HEK293T (cell line): ENCODE measurements at regions not wholly inside any gene's neighbourhood (a gene's known extent, or its start where the extent isn't known, plus 50 kb on each side); places are given as distances from the start of the nearest gene placed in this dataset.

Experiments used
- CTCF ChIA-PET: fragments of 350-600 bp; formaldehyde crosslinking; extraction: SDS; loops from one replicate; lab custom pipeline; 2021; ENCODE audit warnings: antibody characterized with exemption, inconsistent platforms; lab: Yijun Ruan, JAX
- POLR2A ChIA-PET: fragments of 350-600 bp; formaldehyde crosslinking; extraction: SDS; loops from one replicate; lab custom pipeline; 2020; ENCODE audit warnings: antibody characterized with exemption, inconsistent platforms; lab: Yijun Ruan, JAX
- DNase-seq: peaks from one replicate; pipeline ENCODE4 v3.0.0; 2012; ENCODE audit warnings: mixed read lengths; ENCODE audit errors: extremely low spot score
- ARNT ChIP-seq: fragments of 450-650 bp; IDR thresholded peaks from 2 replicates; pipeline ENCODE4 v1.6.1; 2017; ENCODE audit warnings: mild to moderate bottlenecking
- BHLHE40 ChIP-seq: fragments of 450-650 bp; IDR thresholded peaks from 2 replicates; pipeline ENCODE4 v1.6.1; 2016; ENCODE audit warnings: mild to moderate bottlenecking, moderate library complexity, borderline replicate concordance
- CTBP1 ChIP-seq: fragments of 450-650 bp; IDR thresholded peaks from 2 replicates; pipeline ENCODE4 v1.6.1; 2016; ENCODE audit warnings: borderline replicate concordance
- ELF4 ChIP-seq: fragments of 450-650 bp; IDR thresholded peaks from 2 replicates; pipeline ENCODE4 v1.6.1; 2017; ENCODE audit warnings: antibody characterized with exemption
- FOXA1 ChIP-seq: fragments of 450-650 bp; IDR thresholded peaks from 2 replicates; pipeline ENCODE4 v1.6.1; 2016; ENCODE audit warnings: mild to moderate bottlenecking
- FOXK2 ChIP-seq: fragments of 450-650 bp; IDR thresholded peaks from 2 replicates; pipeline ENCODE4 v1.6.1; 2016; ENCODE audit warnings: mild to moderate bottlenecking
- FOXM1 ChIP-seq: fragments of 450-650 bp; IDR thresholded peaks from 2 replicates; pipeline ENCODE4 v1.6.1; 2017; ENCODE audit warnings: mild to moderate bottlenecking, borderline replicate concordance
- HDGF ChIP-seq: fragments of 450-650 bp; IDR thresholded peaks from 2 replicates; pipeline ENCODE4 v1.6.1; 2017; ENCODE audit warnings: antibody characterized with exemption, borderline replicate concordance
- L3MBTL2 ChIP-seq: fragments of 450-650 bp; conservative IDR thresholded peaks from 2 replicates; pipeline ENCODE4 v1.6.1; 2016; ENCODE audit warnings: mild to moderate bottlenecking
- LEF1 ChIP-seq: fragments of 450-650 bp; IDR thresholded peaks from 2 replicates; pipeline ENCODE4 v1.6.1; 2017; ENCODE audit warnings: mild to moderate bottlenecking, borderline replicate concordance
- NFRKB ChIP-seq: fragments of 450-650 bp; IDR thresholded peaks from 2 replicates; pipeline ENCODE4 v1.6.1; 2016; ENCODE audit warnings: mild to moderate bottlenecking, moderate library complexity
- SP1 ChIP-seq: fragments of 450-650 bp; IDR thresholded peaks from 2 replicates; pipeline ENCODE4 v1.6.1; 2017
- SUZ12 ChIP-seq: fragments of 450-650 bp; IDR thresholded peaks from 2 replicates; pipeline ENCODE4 v1.6.1; 2016; ENCODE audit warnings: mild to moderate bottlenecking
- TARDBP ChIP-seq: fragments of 450-650 bp; IDR thresholded peaks from 2 replicates; pipeline ENCODE4 v1.6.1; 2016
- ZNF384 ChIP-seq: fragments of 450-650 bp; IDR thresholded peaks from 2 replicates; pipeline ENCODE4 v1.6.1; 2016
- TF ChIP-seq, protein P1 (sequence below): fragments of 450-650 bp; IDR thresholded peaks from 2 replicates; pipeline ENCODE4 v1.6.1; 2016

DNA sequence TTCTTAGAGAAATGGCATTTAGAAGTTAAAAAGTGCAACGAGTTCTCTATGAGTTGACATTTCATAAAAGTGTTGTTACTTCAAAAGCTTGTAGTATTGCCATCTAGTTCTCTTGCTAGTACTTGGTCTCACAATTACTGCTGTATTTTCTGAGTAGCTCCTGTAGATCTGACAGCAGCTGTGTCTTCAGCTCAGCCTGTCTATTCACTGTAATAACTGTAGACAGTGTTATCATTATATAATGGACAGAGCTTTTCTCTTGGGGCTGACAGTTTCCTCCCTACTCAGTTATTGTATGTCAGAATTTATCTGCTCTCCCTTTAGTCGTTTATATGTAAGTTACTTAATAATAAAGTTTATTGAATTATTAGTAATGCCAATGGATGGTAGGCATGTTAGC lies 388.7 kb upstream of the VSTM2A start:
- TF ChIP-seq LEF1 (no peak), ELF4 (no peak), BHLHE40 (no peak), FOXA1 (no peak), HDGF (no peak), ARNT (no peak), L3MBTL2 (no peak), TARDBP (no peak), SP1 (no peak), FOXM1 (no peak), FOXK2 (no peak), SUZ12 (no peak), CTBP1 (no peak), ZNF384 (no peak), NFRKB (no peak)
- TF ChIP-seq, protein P1, sequence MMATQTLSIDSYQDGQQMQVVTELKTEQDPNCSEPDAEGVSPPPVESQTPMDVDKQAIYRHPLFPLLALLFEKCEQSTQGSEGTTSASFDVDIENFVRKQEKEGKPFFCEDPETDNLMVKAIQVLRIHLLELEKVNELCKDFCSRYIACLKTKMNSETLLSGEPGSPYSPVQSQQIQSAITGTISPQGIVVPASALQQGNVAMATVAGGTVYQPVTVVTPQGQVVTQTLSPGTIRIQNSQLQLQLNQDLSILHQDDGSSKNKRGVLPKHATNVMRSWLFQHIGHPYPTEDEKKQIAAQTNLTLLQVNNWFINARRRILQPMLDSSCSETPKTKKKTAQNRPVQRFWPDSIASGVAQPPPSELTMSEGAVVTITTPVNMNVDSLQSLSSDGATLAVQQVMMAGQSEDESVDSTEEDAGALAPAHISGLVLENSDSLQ: no peak
- no peak for DNase-seq
- ChIA-PET POLR2A (no interaction called here), CTCF (no interaction called here)

DNA sequence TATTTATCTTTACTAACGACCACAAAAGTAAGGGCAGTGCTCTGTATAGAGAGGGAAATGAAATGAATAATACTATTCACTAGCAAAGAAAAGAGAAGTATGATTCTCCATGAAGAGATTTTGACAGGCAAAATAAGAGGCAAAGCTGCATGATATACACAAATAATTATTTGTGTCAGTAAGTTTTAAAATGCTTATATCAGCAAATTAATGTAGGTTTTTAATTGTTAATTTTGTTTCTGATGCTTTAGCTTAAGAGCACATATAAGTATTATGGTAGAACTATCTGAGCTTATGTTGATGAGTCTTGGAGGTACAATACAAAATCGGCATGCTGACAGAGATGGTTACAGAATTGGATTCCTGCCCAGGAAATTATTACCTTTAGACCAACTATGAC lies 383.1 kb upstream of the VSTM2A start:
- ChIA-PET CTCF (no interaction called here), POLR2A (no interaction called here)
- DNase-seq: no peak
- TF ChIP-seq HDGF: no peak
- no peak for TF ChIP-seq FOXM1
- TF ChIP-seq ZNF384: no peak
- TF ChIP-seq LEF1: no peak
- no peak for TF ChIP-seq NFRKB
- TF ChIP-seq BHLHE40: no peak
- TF ChIP-seq FOXK2: no peak
- no peak for TF ChIP-seq SP1

DNA sequence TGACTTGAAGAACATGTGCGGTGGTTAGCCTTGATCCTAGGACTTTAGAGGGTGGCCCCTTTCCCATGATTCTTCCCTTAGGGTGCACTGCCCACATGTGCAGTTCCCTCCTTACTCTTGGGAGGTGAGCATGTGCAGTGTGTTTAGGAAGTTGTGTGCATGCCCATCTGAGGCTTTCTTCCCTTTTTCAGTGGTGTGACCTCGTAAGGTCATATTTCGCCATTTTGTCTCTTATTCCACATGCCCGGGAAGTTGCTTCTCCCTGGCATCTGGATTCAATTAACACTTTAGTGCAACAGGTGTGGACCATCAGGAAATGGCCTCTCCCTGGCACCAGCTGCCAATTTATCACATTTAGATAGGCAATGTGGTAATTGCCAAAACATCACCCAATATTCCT lies 380.6 kb upstream of the VSTM2A start:
- CTCF ChIA-PET: no interaction called here
- no peak for DNase-seq
- no peak for TF ChIP-seq ARNT
- TF ChIP-seq L3MBTL2: no peak
- no peak for TF ChIP-seq FOXA1
- POLR2A ChIA-PET: no interaction called here

DNA sequence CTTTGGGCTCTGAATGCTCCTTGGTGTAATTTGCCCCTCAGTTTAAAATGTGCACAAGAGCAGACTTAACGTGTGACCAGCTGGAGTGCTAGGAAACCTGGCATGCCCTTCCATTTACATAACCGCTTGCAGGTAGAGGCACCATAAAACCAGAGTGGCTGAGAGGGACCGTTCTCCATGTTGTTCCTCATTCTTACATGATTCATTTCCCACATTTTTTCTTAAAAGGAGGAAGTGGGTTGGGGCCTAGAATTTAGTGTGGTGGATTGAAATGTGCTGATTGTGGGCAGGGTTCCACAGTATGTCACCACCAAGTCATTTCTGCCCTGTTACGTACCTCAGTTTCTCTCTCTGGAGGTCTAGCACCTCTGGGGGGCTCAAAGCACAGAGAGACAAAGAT lies 375.8 kb upstream of the VSTM2A start:
- no peak for DNase-seq
- CTCF ChIA-PET: no interaction called here
- POLR2A ChIA-PET: no interaction called here
- TF ChIP-seq FOXA1: no peak
- TF ChIP-seq SUZ12: no peak
- no peak for TF ChIP-seq LEF1
- no peak for TF ChIP-seq TARDBP
- no peak for TF ChIP-seq ELF4
- no peak for TF ChIP-seq HDGF
- TF ChIP-seq L3MBTL2: no peak
- TF ChIP-seq CTBP1: no peak
- TF ChIP-seq, protein P1: no peak
- TF ChIP-seq BHLHE40: no peak
- no peak for TF ChIP-seq ARNT
- no peak for TF ChIP-seq SP1
- TF ChIP-seq FOXK2: no peak
- no peak for TF ChIP-seq FOXM1
- TF ChIP-seq NFRKB: no peak
- no peak for TF ChIP-seq ZNF384

DNA sequence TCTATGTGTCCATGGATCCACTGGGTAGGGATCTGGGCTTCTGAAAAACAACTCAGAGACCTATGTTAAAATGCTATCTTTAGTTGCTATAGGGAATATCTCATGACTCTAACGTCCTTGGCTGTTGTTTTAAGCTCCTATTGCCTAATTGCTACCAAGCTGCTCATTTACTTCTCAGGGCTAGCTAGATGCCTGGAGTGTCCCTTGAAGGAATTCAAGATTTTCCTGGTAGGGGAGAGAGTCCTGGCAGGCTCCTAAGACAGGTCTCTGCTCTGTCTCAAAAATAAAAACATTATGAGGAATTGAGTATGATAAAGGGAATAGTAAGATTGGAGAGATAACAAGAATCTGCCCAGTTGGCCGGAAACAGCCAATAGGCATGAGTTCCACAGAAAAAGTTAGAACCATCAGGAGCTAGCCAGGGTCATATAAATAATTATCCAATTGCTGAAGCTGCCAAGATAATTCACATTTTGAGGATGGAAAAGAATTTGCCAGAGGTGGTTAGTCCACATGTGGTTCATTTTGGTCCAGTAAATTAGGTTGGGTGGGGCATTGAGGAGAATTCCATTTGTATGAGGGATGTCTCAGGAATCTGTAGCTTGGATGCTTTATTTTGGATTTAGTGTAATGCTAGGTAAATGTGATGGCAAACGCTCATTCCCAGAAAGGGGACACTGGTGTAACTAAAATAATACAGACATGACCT lies 362.7 kb upstream of the VSTM2A start:
- no peak for DNase-seq
- TF ChIP-seq LEF1 (no peak), BHLHE40 (no peak), NFRKB (no peak)
- ChIA-PET POLR2A (no interaction called here), CTCF (no interaction called here)

DNA sequence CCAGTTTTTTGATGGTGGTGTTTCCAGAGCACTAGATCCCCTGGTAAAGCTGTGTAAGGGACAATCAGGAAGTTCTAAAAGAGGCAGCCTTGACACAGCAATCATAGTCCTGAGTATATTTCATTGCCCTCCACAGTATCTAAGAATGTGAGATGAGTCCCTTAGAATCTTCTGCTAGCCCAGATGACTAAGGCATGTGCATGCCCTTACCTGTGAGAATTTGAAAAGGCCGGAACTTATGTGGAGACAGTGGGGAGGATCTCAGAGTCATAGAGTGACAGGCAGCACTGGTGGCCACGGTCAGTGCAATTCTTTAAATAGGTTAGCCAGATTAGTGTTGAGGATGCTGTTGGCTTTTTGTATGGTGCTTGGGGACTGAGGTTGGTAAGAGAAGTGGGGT lies 361.4 kb upstream of the VSTM2A start:
- no peak for TF ChIP-seq FOXM1
- TF ChIP-seq CTBP1: no peak
- no peak for TF ChIP-seq SP1
- TF ChIP-seq NFRKB: no peak
- TF ChIP-seq SUZ12: no peak
- no peak for TF ChIP-seq FOXK2
- no peak for TF ChIP-seq ELF4
- no peak for TF ChIP-seq ARNT
- TF ChIP-seq L3MBTL2: no peak
- TF ChIP-seq, protein P1: no peak
- no peak for TF ChIP-seq ZNF384
- TF ChIP-seq HDGF: no peak
- TF ChIP-seq FOXA1: no peak
- no peak for TF ChIP-seq TARDBP
- no peak for TF ChIP-seq LEF1
- no peak for TF ChIP-seq BHLHE40
- no peak for DNase-seq
- ChIA-PET POLR2A (no interaction called here), CTCF (no interaction called here)
